Smooth muscle cell (in vitro differentiated cells): ENCODE measurements at regions not wholly inside any gene's neighbourhood (a gene's known extent, or its start where the extent isn't known, plus 50 kb on each side); places are given as distances from the start of the nearest gene placed in this dataset.

Experiments
- DNase-seq: peaks from one replicate; lab custom pipeline; 2025; ENCODE audit not compliant: unreplicated experiment; lab: John Stamatoyannopoulos, UW
- H2AFZ ChIP-seq: fragments of 200-600 bp; sonication (generic); 2 replicates; pipeline ENCODE4 v1.6.0; 2016; ENCODE audit warnings: antibody characterized with exemption, low read depth, mild to moderate bottlenecking
- H3F3A ChIP-seq: fragments of 200-600 bp; sonication (generic); 2 replicates; pipeline ENCODE4 v1.6.0; 2017; ENCODE audit warnings: antibody characterized with exemption, low read depth
- H3K27ac ChIP-seq: fragments of 200-600 bp; sonication (generic); 2 replicates; pipeline ENCODE4 v1.5.1; 2016; ENCODE audit warnings: low read depth, mild to moderate bottlenecking
- H3K27me3 ChIP-seq: fragments of 200-600 bp; sonication (generic); 2 replicates; pipeline ENCODE4 v1.6.1; 2016; ENCODE audit warnings: low read depth, mild to moderate bottlenecking
- H3K36me3 ChIP-seq: fragments of 200-600 bp; sonication (generic); 2 replicates; pipeline ENCODE4 v1.5.1; 2016; ENCODE audit warnings: low read depth
- H3K4me1 ChIP-seq: fragments of 200-600 bp; sonication (generic); 2 replicates; pipeline ENCODE4 v1.5.1; 2016; ENCODE audit warnings: low read depth
- H3K4me2 ChIP-seq: fragments of 200-600 bp; sonication (generic); 2 replicates; pipeline ENCODE4 v1.6.0; 2016; ENCODE audit warnings: mild to moderate bottlenecking
- H3K4me3 ChIP-seq: fragments of 200-600 bp; sonication (generic); 2 replicates; pipeline ENCODE4 v1.5.1; 2016; ENCODE audit warnings: mild to moderate bottlenecking
- H3K79me2 ChIP-seq: fragments of 200-600 bp; sonication (generic); 2 replicates; pipeline ENCODE4 v1.6.0; 2016; ENCODE audit warnings: low read depth, mild to moderate bottlenecking
- H3K9ac ChIP-seq: fragments of 200-600 bp; sonication (generic); 2 replicates; pipeline ENCODE4 v1.6.0; 2016; ENCODE audit warnings: low read depth
- H3K9me3 ChIP-seq: fragments of 200-600 bp; sonication (generic); replicated peaks from 2 replicates; pipeline ENCODE4 v1.5.1; 2016; ENCODE audit warnings: low read depth
- H4K20me1 ChIP-seq: fragments of 200-600 bp; sonication (generic); 2 replicates; pipeline ENCODE4 v1.6.0; 2016; ENCODE audit warnings: low read depth
- CTCF ChIP-seq: fragments of 200-600 bp; sonication (generic); IDR thresholded peaks from 2 replicates; pipeline ENCODE4 v1.5.1; 2017; ENCODE audit warnings: borderline replicate concordance, mild to moderate bottlenecking, antibody characterized with exemption; ENCODE audit not compliant: insufficient read depth, poor library complexity, severe bottlenecking
- WGBS: methylation state at CpG from one replicate; pipeline ENCODE4 v1.1.7; 2016; ENCODE audit warnings: low lambda C conversion rate; 5-methylcytosine and 5-hydroxymethylcytosine counted together

GRCh38 chr2:240245706-240246105, 105.2 kb upstream of the OTOS start:
- Histone ChIP-seq H3K36me3 (no peaks in the 10 kb centered on the region), H3K27me3 (no peaks in the 10 kb centered on the region), H2AFZ (no peak overlapping the region), H4K20me1 (no peaks in the 10 kb centered on the region), H3F3A (no peaks in the 10 kb centered on the region), H3K9me3 (no peaks in the 10 kb centered on the region), H3K27ac (no peak overlapping the region), H3K4me3 (no peak overlapping the region), H3K4me2 (no peak overlapping the region), H3K9ac (no peak overlapping the region), H3K4me1 (no peaks in the 10 kb centered on the region), H3K79me2 (no peaks in the 10 kb centered on the region)
- DNase-seq: no peak
- 94% methylated on average over 23 of the region's 23 CpGs for WGBS
- TF ChIP-seq CTCF: no peak

GRCh38 chr2:240246173-240246820, 105.8 kb upstream of the OTOS start:
- no peaks in the 10 kb centered on the region for H4K20me1 ChIP-seq
- no peak overlapping the region for H3K9ac ChIP-seq
- 93% methylated on average over 15 of the region's 15 CpGs for WGBS
- H2AFZ ChIP-seq: no peak overlapping the region
- no peak overlapping the region for H3K27ac ChIP-seq
- H3K79me2 ChIP-seq: no peaks in the 10 kb centered on the region
- no peak overlapping the region for H3K4me2 ChIP-seq
- H3K36me3 ChIP-seq: no peaks in the 10 kb centered on the region
- no peaks in the 10 kb centered on the region for H3F3A ChIP-seq
- TF ChIP-seq CTCF: no peak
- no peaks in the 10 kb centered on the region for H3K9me3 ChIP-seq
- no peak overlapping the region for H3K4me3 ChIP-seq
- H3K4me1 ChIP-seq: peaks cover 2% of the 10 kb centered on the region
- DNase-seq: no peak
- H3K27me3 ChIP-seq: no peaks in the 10 kb centered on the region

GRCh38 chr2:240247241-240247867, 106.9 kb upstream of the OTOS start:
- no peaks in the 10 kb centered on the region for H4K20me1 ChIP-seq
- no peaks in the 10 kb centered on the region for H3K27me3 ChIP-seq
- no peak for DNase-seq
- no peaks in the 10 kb centered on the region for H3K9me3 ChIP-seq
- H3F3A ChIP-seq: no peaks in the 10 kb centered on the region
- peaks cover 7% of the 10 kb centered on the region for H3K4me1 ChIP-seq
- WGBS: 97% methylated on average over 10 of the region's 10 CpGs
- H3K27ac ChIP-seq: no peak overlapping the region
- no peak for TF ChIP-seq CTCF
- H3K79me2 ChIP-seq: no peaks in the 10 kb centered on the region
- H3K4me2 ChIP-seq: no peak overlapping the region
- no peak overlapping the region for H2AFZ ChIP-seq
- no peaks in the 10 kb centered on the region for H3K36me3 ChIP-seq
- no peak overlapping the region for H3K9ac ChIP-seq
- H3K4me3 ChIP-seq: no peak overlapping the region
